ENCODE measurements at regions not wholly inside any gene's neighbourhood (a gene's known extent, or its start where the extent isn't known, plus 50 kb on each side); places are given as distances from the start of the nearest gene placed in this dataset.

- Histone ChIP-seq H3K4me3 (no peak overlapping the region), H3K9me3 (no peaks in the 10 kb centered on the region), H3K27ac (peak overlapping the region in 1 of 2 donors; percentile 28), H3K27me3 (no peaks in the 10 kb centered on the region), H3K36me3 (ENCODE audit: low read depth, missing control alignments) (no peaks in the 10 kb centered on the region), H3K4me1 (peaks cover 33% of the 10 kb centered on the region)
- no peak for DNase-seq
- 64% methylated on average over 8 to 9 of the region's 9 CpGs for WGBS, 2 donors
- intact Hi-C loops (cut with DNase I; ENCODE audit: low total_unique reads), result no loop called here
- TF ChIP-seq CTCF (IDR thresholded peaks at IDR 0.05) (no peak), POLR2A (IDR thresholded peaks at IDR 0.05) (no peak)
Measured at GRCh38 chr13:40194224-40194806, 472.1 kb downstream of the FOXO1 start.

GRCh38 chr13:40197049-40197448 is 469.4 kb downstream of the FOXO1 start:
- Histone ChIP-seq H3K9me3 (no peaks in the 10 kb centered on the region), H3K4me3 (no peak overlapping the region), H3K27me3 (no peaks in the 10 kb centered on the region), H3K27ac (no peak overlapping the region), H3K4me1 (peaks cover 11% of the 10 kb centered on the region), H3K36me3 (ENCODE audit: low read depth, missing control alignments) (no peaks in the 10 kb centered on the region)
- intact Hi-C loops (cut with DNase I; ENCODE audit: low total_unique reads), result no loop called here
- WGBS, 2 donors, result 94 to 98% methylated on average over 8 of the region's 8 CpGs
- TF ChIP-seq POLR2A (IDR thresholded peaks at IDR 0.05) (no peak), CTCF (IDR thresholded peaks at IDR 0.05) (no peak)
- no peak for DNase-seq

GRCh38 chr13:40197936-40198595 is 468.4 kb downstream of the FOXO1 start:
- no peaks in the 10 kb centered on the region for H3K27me3 ChIP-seq
- DNase-seq, result no peak
- intact Hi-C loops (cut with DNase I; ENCODE audit: low total_unique reads), result no loop called here
- TF ChIP-seq CTCF (IDR thresholded peaks at IDR 0.05) (no peak), POLR2A (IDR thresholded peaks at IDR 0.05) (no peak)
- H3K4me3 ChIP-seq, result no peak overlapping the region
- no peaks in the 10 kb centered on the region for H3K36me3 ChIP-seq (ENCODE audit: low read depth, missing control alignments)
- H3K9me3 ChIP-seq, result no peaks in the 10 kb centered on the region
- peaks cover 6% of the 10 kb centered on the region for H3K4me1 ChIP-seq
- H3K27ac ChIP-seq, result no peak overlapping the region
- WGBS, 2 donors, result 74 to 95% methylated on average over 4 of the region's 4 CpGs

GRCh38 chr13:40200273-40200978 is 466.0 kb downstream of the FOXO1 start:
- H3K9me3 ChIP-seq, result no peaks in the 10 kb centered on the region
- H3K4me3 ChIP-seq, result no peak overlapping the region
- no peaks in the 10 kb centered on the region for H3K4me1 ChIP-seq
- no peak overlapping the region for H3K27ac ChIP-seq
- intact Hi-C loops (cut with DNase I; ENCODE audit: low total_unique reads), result no loop called here
- H3K27me3 ChIP-seq, result no peaks in the 10 kb centered on the region
- no peaks in the 10 kb centered on the region for H3K36me3 ChIP-seq (ENCODE audit: low read depth, missing control alignments)
- DNase-seq, result no peak
- 68 to 88% methylated on average over 2 of the region's 2 CpGs for WGBS, 2 donors
- TF ChIP-seq CTCF (IDR thresholded peaks at IDR 0.05) (no peak), POLR2A (IDR thresholded peaks at IDR 0.05) (no peak)
